ENCODE measurements at regions not wholly inside any gene's neighbourhood (a gene's known extent, or its start where the extent isn't known, plus 50 kb on each side); places are given as distances from the start of the nearest gene placed in this dataset.

DNA sequence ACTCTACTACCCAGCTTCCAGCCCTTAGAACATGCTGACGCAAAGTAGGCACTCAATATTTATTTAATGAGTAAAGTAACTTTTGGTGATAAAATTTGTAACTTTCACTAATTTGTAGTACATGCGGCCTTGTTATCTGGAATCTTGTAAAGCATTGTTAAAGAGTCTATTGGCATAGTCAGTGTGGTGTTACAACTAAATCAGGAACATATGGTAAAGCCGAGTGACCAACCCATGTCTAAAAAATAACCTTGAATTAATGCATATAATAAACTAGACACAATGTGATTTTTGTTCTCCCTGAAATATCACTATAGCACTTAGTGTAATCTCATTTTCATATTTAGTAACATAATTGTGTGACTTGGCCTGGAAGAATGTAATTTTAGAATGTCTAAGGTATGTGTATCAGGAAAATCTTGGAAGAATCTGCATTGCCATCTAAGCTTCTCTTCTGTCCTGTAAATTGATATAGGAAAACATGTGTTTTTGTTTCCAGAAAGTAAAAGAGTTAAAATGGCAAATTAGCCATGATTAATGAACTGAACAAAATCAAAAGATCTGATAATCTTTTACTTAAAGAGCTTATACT, 256.7 kb upstream of the GNAI1 start:
- Histone ChIP-seq H3K27me3 (ENCODE audit: control insufficient read depth in 1 of 2, insufficient read depth in 2 of 2, low read length in 2 of 2) (no peaks in the 10 kb centered on the region), H3K9me3 (ENCODE audit: control insufficient read depth in 2 of 2, low read length in 2 of 2) (no peaks in the 10 kb centered on the region), H3K4me3 (ENCODE audit: low read length in 2 of 2) (no peak overlapping the region), H3K9ac (ENCODE audit: low read length in 2 of 2) (no peak overlapping the region), H3K27ac (ENCODE audit: low read length) (no peak overlapping the region), H3K4me1 (ENCODE audit: control insufficient read depth, insufficient read depth, low read length) (no peaks in the 10 kb centered on the region), H3K36me3 (ENCODE audit: control insufficient read depth in 2 of 2, insufficient read depth in 2 of 2, low read length in 2 of 2) (no peaks in the 10 kb centered on the region)

DNA sequence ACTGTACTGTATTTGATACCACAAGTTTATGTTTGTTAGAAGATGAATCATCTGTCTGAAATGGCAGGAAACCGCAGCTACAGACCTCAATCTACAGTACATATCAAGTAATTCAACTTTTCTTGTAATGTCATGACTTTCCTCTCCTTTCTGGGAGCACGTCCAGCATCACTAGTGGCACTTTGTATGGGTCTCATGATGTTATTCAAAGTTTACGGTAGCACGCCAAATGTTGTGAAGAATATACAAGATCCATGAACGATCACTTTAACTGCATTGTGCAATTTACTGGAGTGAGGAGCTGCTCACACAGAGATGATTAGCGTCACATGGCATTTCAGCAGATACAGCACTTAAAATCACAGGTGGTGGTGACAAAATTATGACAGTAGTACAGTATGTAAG, 257.8 kb upstream of the GNAI1 start:
- Histone ChIP-seq H3K9ac (ENCODE audit: low read length in 2 of 2) (no peak overlapping the region), H3K4me1 (ENCODE audit: control insufficient read depth, insufficient read depth, low read length) (no peaks in the 10 kb centered on the region), H3K9me3 (ENCODE audit: control insufficient read depth in 2 of 2, low read length in 2 of 2) (no peaks in the 10 kb centered on the region), H3K4me3 (ENCODE audit: low read length in 2 of 2) (no peak overlapping the region), H3K27me3 (ENCODE audit: control insufficient read depth in 1 of 2, insufficient read depth in 2 of 2, low read length in 2 of 2) (no peaks in the 10 kb centered on the region), H3K36me3 (ENCODE audit: control insufficient read depth in 2 of 2, insufficient read depth in 2 of 2, low read length in 2 of 2) (no peaks in the 10 kb centered on the region), H3K27ac (ENCODE audit: low read length) (no peak overlapping the region)

- H3K27ac ChIP-seq (ENCODE audit: low read length), result no peak overlapping the region
- no peaks in the 10 kb centered on the region for H3K27me3 ChIP-seq (ENCODE audit: control insufficient read depth in 1 of 2, insufficient read depth in 2 of 2, low read length in 2 of 2)
- H3K9me3 ChIP-seq (ENCODE audit: control insufficient read depth in 2 of 2, low read length in 2 of 2), result no peaks in the 10 kb centered on the region
- H3K9ac ChIP-seq (ENCODE audit: low read length in 2 of 2), result no peak overlapping the region
- H3K36me3 ChIP-seq (ENCODE audit: control insufficient read depth in 2 of 2, insufficient read depth in 2 of 2, low read length in 2 of 2), result no peaks in the 10 kb centered on the region
- H3K4me1 ChIP-seq (ENCODE audit: control insufficient read depth, insufficient read depth, low read length), result no peaks in the 10 kb centered on the region
- H3K4me3 ChIP-seq (ENCODE audit: low read length in 2 of 2), result no peak overlapping the region
Observed at GRCh38 chr7:79874797-79875196, 259.8 kb upstream of the GNAI1 start.

GRCh38 chr7:79872176-79872575, 262.5 kb upstream of the GNAI1 start:
- H3K4me1 ChIP-seq (ENCODE audit: control insufficient read depth, insufficient read depth, low read length), result no peaks in the 10 kb centered on the region
- H3K9ac ChIP-seq (ENCODE audit: low read length in 2 of 2), result no peak overlapping the region
- no peaks in the 10 kb centered on the region for H3K36me3 ChIP-seq (ENCODE audit: control insufficient read depth in 2 of 2, insufficient read depth in 2 of 2, low read length in 2 of 2)
- no peaks in the 10 kb centered on the region for H3K9me3 ChIP-seq (ENCODE audit: control insufficient read depth in 2 of 2, low read length in 2 of 2)
- H3K27me3 ChIP-seq (ENCODE audit: control insufficient read depth in 1 of 2, insufficient read depth in 2 of 2, low read length in 2 of 2), result no peaks in the 10 kb centered on the region
- no peak overlapping the region for H3K4me3 ChIP-seq (ENCODE audit: low read length in 2 of 2)
- H3K27ac ChIP-seq (ENCODE audit: low read length), result no peak overlapping the region

DNA sequence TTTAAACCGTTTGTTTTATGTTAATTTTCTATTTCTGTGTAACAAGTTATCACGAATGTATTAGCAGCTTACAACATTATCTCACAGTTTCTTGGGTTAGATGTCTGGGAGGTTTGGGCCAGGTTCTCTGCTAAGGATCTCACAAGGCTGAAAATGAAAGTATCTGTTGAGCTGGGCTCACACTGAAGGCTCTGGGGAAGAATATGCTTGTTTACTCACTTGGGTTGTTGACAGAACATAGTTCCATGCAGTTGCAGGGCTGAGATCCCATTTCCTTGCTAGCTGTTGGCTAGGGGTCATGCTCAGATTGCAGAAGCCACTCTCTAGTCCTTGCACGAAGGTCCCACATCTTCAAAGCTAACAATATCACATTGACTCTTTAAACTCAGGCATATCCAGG, 266.6 kb upstream of the GNAI1 start:
- Histone ChIP-seq H3K27me3 (ENCODE audit: control insufficient read depth in 1 of 2, insufficient read depth in 2 of 2, low read length in 2 of 2) (no peaks in the 10 kb centered on the region), H3K9me3 (ENCODE audit: control insufficient read depth in 2 of 2, low read length in 2 of 2) (no peaks in the 10 kb centered on the region), H3K9ac (ENCODE audit: low read length in 2 of 2) (no peak overlapping the region), H3K4me1 (ENCODE audit: control insufficient read depth, insufficient read depth, low read length) (no peaks in the 10 kb centered on the region), H3K36me3 (ENCODE audit: control insufficient read depth in 2 of 2, insufficient read depth in 2 of 2, low read length in 2 of 2) (no peaks in the 10 kb centered on the region), H3K27ac (ENCODE audit: low read length) (no peak overlapping the region), H3K4me3 (ENCODE audit: low read length in 2 of 2) (no peak overlapping the region)

- Histone ChIP-seq H3K27me3 (ENCODE audit: control insufficient read depth in 1 of 2, insufficient read depth in 2 of 2, low read length in 2 of 2) (no peaks in the 10 kb centered on the region), H3K4me1 (ENCODE audit: control insufficient read depth, insufficient read depth, low read length) (no peaks in the 10 kb centered on the region), H3K4me3 (ENCODE audit: low read length in 2 of 2) (no peak overlapping the region), H3K27ac (ENCODE audit: low read length) (no peak overlapping the region), H3K36me3 (ENCODE audit: control insufficient read depth in 2 of 2, insufficient read depth in 2 of 2, low read length in 2 of 2) (no peaks in the 10 kb centered on the region), H3K9ac (ENCODE audit: low read length in 2 of 2) (no peak overlapping the region), H3K9me3 (ENCODE audit: control insufficient read depth in 2 of 2, low read length in 2 of 2) (no peaks in the 10 kb centered on the region)
Observed at GRCh38 chr7:79862447-79863210, 272.0 kb upstream of the GNAI1 start.

GRCh38 chr7:79855172-79855571, 279.5 kb upstream of the GNAI1 start:
- Histone ChIP-seq H3K4me3 (ENCODE audit: low read length in 2 of 2) (no peak overlapping the region), H3K4me1 (ENCODE audit: control insufficient read depth, insufficient read depth, low read length) (no peaks in the 10 kb centered on the region), H3K9me3 (ENCODE audit: control insufficient read depth in 2 of 2, low read length in 2 of 2) (no peaks in the 10 kb centered on the region), H3K27ac (ENCODE audit: low read length) (no peak overlapping the region), H3K9ac (ENCODE audit: low read length in 2 of 2) (no peak overlapping the region), H3K36me3 (ENCODE audit: control insufficient read depth in 2 of 2, insufficient read depth in 2 of 2, low read length in 2 of 2) (no peaks in the 10 kb centered on the region), H3K27me3 (ENCODE audit: control insufficient read depth in 1 of 2, insufficient read depth in 2 of 2, low read length in 2 of 2) (no peaks in the 10 kb centered on the region)

DNA sequence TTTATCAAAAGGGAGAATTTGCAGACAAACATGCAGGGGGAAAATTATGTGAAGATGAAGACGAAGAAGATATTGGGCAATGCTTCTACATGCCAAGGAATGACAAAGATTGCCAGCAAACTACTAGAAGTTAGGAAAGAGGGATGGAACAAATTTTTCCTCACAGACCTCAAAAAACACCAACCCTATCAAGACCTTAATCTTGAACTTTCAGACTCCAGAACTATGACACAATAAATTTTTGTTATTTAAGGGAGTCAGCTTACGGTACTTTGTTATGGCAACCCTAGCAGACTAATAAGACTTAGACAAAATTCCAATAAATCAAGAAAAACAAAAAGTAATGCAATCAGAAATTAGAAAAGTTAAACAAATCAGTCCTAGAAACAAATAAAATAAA, 280.0 kb upstream of the GNAI1 start:
- H3K9ac ChIP-seq (ENCODE audit: low read length in 2 of 2), result no peak overlapping the region
- H3K4me1 ChIP-seq (ENCODE audit: control insufficient read depth, insufficient read depth, low read length), result no peaks in the 10 kb centered on the region

DNA sequence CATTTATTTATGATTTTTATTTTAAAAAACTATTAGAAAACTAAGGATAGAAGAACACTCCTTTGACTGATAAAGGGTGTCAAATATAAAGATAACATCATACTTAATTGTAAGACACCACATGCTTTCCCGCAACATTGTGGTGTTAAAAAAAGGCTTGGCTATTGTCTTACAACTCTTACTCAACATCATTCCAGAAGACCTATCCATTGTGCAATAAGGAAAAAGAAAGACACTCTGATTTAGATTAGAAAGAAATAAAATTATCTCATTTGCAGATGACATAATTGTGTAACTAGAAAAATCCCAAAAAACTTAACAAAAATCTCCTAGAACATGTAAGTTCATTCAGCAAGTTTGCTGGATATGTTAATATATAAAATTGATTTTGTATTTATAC, 296.7 kb upstream of the GNAI1 start:
- Histone ChIP-seq H3K27ac (ENCODE audit: low read length) (no peak overlapping the region), H3K9ac (ENCODE audit: low read length in 2 of 2) (no peak overlapping the region), H3K9me3 (ENCODE audit: control insufficient read depth in 2 of 2, low read length in 2 of 2) (no peaks in the 10 kb centered on the region), H3K27me3 (ENCODE audit: control insufficient read depth in 1 of 2, insufficient read depth in 2 of 2, low read length in 2 of 2) (no peaks in the 10 kb centered on the region), H3K4me1 (ENCODE audit: control insufficient read depth, insufficient read depth, low read length) (no peaks in the 10 kb centered on the region), H3K4me3 (ENCODE audit: low read length in 2 of 2) (no peak overlapping the region), H3K36me3 (ENCODE audit: control insufficient read depth in 2 of 2, insufficient read depth in 2 of 2, low read length in 2 of 2) (no peaks in the 10 kb centered on the region)

More for the DNA sequence above, 280.0 kb upstream of the GNAI1 start:
- Histone ChIP-seq H3K27ac (ENCODE audit: low read length) (no peak overlapping the region), H3K9me3 (ENCODE audit: control insufficient read depth in 2 of 2, low read length in 2 of 2) (no peaks in the 10 kb centered on the region), H3K27me3 (ENCODE audit: control insufficient read depth in 1 of 2, insufficient read depth in 2 of 2, low read length in 2 of 2) (no peaks in the 10 kb centered on the region), H3K36me3 (ENCODE audit: control insufficient read depth in 2 of 2, insufficient read depth in 2 of 2, low read length in 2 of 2) (no peaks in the 10 kb centered on the region), H3K4me3 (ENCODE audit: low read length in 2 of 2) (no peak overlapping the region)

- no peak overlapping the region for H3K9ac ChIP-seq (ENCODE audit: low read length in 2 of 2)
- H3K27ac ChIP-seq (ENCODE audit: low read length), result no peak overlapping the region
- no peaks in the 10 kb centered on the region for H3K9me3 ChIP-seq (ENCODE audit: control insufficient read depth in 2 of 2, low read length in 2 of 2)
- H3K27me3 ChIP-seq (ENCODE audit: control insufficient read depth in 1 of 2, insufficient read depth in 2 of 2, low read length in 2 of 2), result no peaks in the 10 kb centered on the region
- H3K4me3 ChIP-seq (ENCODE audit: low read length in 2 of 2), result no peak overlapping the region
- no peaks in the 10 kb centered on the region for H3K36me3 ChIP-seq (ENCODE audit: control insufficient read depth in 2 of 2, insufficient read depth in 2 of 2, low read length in 2 of 2)
- H3K4me1 ChIP-seq (ENCODE audit: control insufficient read depth, insufficient read depth, low read length), result no peaks in the 10 kb centered on the region
Observed at GRCh38 chr7:79833616-79834015, 301.0 kb upstream of the GNAI1 start.

GRCh38 chr7:79828866-79829265, 305.8 kb upstream of the GNAI1 start:
- Histone ChIP-seq H3K4me1 (ENCODE audit: control insufficient read depth, insufficient read depth, low read length) (no peaks in the 10 kb centered on the region), H3K9ac (ENCODE audit: low read length in 2 of 2) (no peak overlapping the region), H3K27ac (ENCODE audit: low read length) (no peak overlapping the region)

More at GRCh38 chr7:79828866-79829265, 305.8 kb upstream of the GNAI1 start:
- no peak overlapping the region for H3K4me3 ChIP-seq (ENCODE audit: low read length in 2 of 2)
- no peaks in the 10 kb centered on the region for H3K36me3 ChIP-seq (ENCODE audit: control insufficient read depth in 2 of 2, insufficient read depth in 2 of 2, low read length in 2 of 2)
- H3K27me3 ChIP-seq (ENCODE audit: control insufficient read depth in 1 of 2, insufficient read depth in 2 of 2, low read length in 2 of 2), result no peaks in the 10 kb centered on the region
- H3K9me3 ChIP-seq (ENCODE audit: control insufficient read depth in 2 of 2, low read length in 2 of 2), result no peaks in the 10 kb centered on the region

Measured in stomach smooth muscle (tissue), 2 donors.